Occipital lobe (tissue), 1 donor: ENCODE measurements at regions not wholly inside any gene's neighbourhood (a gene's known extent, or its start where the extent isn't known, plus 50 kb on each side); places are given as distances from the start of the nearest gene placed in this dataset.
"Not testable (repeated sequence)": the region's sequence is repeated elsewhere in the genome, so short reads cannot be mapped to it uniquely, and the experiment has no call there.

ENCODE experiments used
- DNase-seq: peaks from one replicate; lab custom pipeline; 2025; lab: John Stamatoyannopoulos, UW

GRCh38 chr5:99600952-99601351, 672.1 kb upstream of the CHD1 start:
- no peak for DNase-seq

- DNase-seq: no peak
These were observed 662.0 kb upstream of the CHD1 start for GRCh38 chr5:99590806-99591205.

DNA sequence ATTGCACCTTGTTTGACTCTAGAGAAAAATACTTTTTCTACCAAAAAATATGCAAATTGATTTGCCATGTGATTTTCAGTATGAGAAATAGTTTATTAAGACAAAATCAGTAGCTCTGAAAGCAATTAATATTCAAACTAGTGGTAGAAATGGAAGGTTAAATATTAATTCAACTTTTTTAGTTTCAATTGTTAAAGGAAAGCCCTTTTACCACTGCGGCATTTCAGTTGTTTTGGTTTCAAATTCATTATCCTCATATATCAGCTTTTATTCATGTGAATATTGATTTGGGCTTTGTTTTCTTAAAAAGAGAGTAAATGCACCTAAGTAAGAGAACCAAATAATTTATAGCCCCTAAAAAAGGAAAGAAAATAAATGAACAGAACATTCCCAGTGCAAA, 660.6 kb upstream of the CHD1 start:
- DNase-seq: no peak

DNA sequence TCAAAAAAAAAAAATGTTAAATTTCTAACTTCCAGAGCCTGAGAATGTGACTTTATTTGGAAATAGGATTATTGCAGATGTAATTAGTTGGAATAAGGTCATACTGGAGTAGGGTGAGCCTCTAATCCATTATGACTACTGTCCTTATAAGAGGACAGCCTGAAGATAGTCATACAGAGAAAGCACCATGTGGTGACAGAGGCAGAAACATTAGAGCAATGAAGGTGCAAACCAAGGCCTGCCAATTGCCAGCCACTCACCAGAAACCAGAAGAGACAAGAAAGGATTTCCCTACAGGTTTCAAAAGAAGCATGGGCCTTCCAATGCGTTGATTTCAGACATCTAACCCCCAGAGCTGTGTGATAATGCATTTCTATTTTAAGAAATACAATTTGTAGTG, 659.2 kb upstream of the CHD1 start:
- DNase-seq: no peak

- DNase-seq: no peak
These were observed 658.1 kb upstream of the CHD1 start for GRCh38 chr5:99586878-99587277.

GRCh38 chr5:99581204-99581603, 652.4 kb upstream of the CHD1 start:
- not testable (repeated sequence) for DNase-seq

GRCh38 chr5:99562937-99563627, 634.3 kb upstream of the CHD1 start:
- not testable (repeated sequence) for DNase-seq

- DNase-seq: no peak
These were observed 624.5 kb upstream of the CHD1 start for GRCh38 chr5:99553211-99553810.

DNA sequence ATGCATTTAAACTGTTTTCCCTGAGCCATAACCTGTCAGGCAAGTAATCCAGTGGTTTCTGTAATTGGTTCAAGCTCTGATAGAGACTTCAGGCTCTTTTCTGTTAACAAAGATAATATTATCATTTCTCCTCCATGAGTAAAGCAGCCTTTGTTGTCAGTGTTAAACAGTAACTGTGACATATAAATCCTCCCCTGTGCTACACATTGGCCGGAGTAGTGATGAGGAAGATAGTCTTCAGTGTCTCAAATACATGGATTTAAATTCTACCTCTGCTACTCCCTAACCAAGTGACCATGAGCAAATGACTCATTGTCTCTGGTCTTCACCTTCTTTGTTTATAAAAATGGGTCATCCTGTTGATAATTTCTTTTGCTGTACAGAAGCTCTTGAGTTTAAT, 615.5 kb upstream of the CHD1 start:
- DNase-seq: no peak

DNA sequence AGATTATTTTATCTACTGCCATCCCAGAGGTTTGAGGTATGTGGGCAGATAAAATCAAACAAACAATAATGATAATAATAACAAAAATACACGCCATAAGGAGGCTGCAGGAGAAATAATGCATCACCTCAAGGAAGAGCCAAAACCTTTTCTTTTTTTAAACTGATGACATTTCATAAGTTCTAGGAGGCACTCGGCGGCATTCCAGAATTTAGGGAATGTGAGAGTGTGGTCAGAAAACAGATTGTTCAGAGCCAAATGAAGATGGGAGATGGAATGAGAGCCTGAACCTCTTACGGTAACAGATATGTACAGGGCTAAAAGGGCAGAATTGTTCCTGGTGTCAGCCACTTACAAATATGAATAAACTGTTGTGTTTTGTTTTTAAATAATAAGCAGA, 615.0 kb upstream of the CHD1 start:
- DNase-seq: no peak

- DNase-seq: not testable (repeated sequence)
These were observed 605.4 kb upstream of the CHD1 start for GRCh38 chr5:99534241-99534640.

GRCh38 chr5:99521666-99522065, 592.9 kb upstream of the CHD1 start:
- DNase-seq: not testable (repeated sequence)

GRCh38 chr5:99515864-99516490, 587.2 kb upstream of the CHD1 start:
- DNase-seq: not testable (repeated sequence)

- DNase-seq: not testable (repeated sequence)
These were observed 581.5 kb upstream of the CHD1 start for GRCh38 chr5:99510237-99510866.

DNA sequence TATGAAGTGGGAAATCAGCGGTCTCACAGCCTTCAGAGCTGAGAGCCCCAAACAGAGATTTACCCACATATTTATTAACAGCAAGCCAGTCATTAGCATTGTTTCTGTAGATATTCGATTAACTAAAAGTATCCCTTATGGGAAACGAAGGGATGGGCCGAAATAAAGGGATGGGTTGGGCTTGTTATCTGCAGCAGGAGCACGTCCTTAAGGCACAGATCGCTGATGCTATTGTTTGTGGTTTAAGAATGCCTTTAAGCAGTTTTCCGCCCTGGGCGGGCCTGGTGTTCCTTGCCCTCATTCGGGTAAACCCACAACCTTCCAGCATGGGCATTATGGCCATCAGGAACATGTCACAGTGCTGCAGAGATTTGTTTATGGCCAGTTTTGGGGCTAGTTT, 580.3 kb upstream of the CHD1 start:
- not testable (repeated sequence) for DNase-seq

- DNase-seq: not testable (repeated sequence)
These were observed 566.6 kb upstream of the CHD1 start for GRCh38 chr5:99495456-99495855.

DNA sequence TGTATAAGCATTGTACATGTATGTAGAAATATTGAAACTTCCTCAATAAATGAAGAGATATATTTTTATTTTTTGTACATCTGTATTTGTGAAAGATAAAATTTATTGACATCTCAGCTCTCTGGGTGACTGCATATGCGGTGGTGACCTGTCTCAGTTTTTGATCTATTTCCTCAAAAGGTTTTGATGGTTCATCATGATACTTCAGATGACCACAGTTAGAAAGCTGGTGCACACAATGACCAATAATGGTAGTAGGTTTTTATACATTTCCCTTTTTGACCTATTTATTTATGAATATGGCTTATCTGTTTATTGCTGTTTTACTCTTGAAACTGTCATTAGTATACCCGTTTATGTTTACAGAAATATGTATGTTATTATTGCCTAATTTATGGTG, 549.6 kb upstream of the CHD1 start:
- DNase-seq: not testable (repeated sequence)

GRCh38 chr5:99473328-99473727, 544.5 kb upstream of the CHD1 start:
- DNase-seq: not testable (repeated sequence)

GRCh38 chr5:99471726-99472125, 542.9 kb upstream of the CHD1 start:
- DNase-seq: not testable (repeated sequence)

GRCh38 chr5:99471178-99471577, 542.4 kb upstream of the CHD1 start:
- not testable (repeated sequence) for DNase-seq

- DNase-seq: not testable (repeated sequence)
These were observed 541.8 kb upstream of the CHD1 start for GRCh38 chr5:99470636-99471035.

DNA sequence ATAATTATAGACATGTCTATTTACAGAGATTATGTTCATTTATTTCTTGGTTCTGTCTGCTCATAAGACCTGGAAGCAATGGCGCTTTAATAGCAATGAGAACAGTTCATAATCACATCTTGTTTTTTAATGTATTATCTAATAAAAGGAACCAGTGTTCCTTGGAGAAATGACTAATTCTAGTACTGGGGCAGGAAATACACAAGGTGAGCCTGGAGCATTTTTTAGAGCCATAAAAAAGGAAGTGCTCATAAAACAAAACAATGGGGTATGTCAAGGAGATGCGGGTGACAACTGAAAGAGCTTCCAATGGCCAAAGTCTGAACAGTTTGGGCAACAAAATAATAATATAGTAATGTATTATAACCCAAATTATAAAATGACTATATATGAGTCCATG, 531.9 kb upstream of the CHD1 start:
- DNase-seq: no peak
